Activated T-cell treated with anti-CD3 and anti-CD28 coated beads for 48 hours (primary cell): ENCODE measurements at regions not wholly inside any gene's neighbourhood (a gene's known extent, or its start where the extent isn't known, plus 50 kb on each side); places are given as distances from the start of the nearest gene placed in this dataset.

Experiments used
- DNase-seq: peaks from one replicate; pipeline ENCODE4 v3.0.0-alpha.2; 2020; ENCODE audit warnings: low read depth

DNA sequence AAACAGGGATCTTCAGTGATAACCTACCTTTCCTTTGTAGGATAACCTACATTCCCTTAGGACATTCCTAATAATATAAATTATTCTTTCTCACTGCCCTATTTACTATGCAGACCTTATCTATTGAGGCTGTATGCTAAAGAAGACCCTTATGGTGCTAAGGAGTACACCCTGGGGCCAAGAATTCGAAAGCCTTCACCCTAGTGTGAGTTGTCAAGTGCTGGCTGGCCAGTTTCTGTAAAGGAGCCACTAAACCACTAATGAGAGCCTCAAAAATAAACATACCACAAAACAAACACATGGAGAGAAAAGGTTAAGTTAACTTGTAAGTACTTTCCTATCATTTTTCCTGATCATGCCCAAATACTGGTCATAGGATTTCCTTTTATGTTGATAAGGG is 315.0 kb upstream of the CAMK1G start:
- no peak for DNase-seq

DNA sequence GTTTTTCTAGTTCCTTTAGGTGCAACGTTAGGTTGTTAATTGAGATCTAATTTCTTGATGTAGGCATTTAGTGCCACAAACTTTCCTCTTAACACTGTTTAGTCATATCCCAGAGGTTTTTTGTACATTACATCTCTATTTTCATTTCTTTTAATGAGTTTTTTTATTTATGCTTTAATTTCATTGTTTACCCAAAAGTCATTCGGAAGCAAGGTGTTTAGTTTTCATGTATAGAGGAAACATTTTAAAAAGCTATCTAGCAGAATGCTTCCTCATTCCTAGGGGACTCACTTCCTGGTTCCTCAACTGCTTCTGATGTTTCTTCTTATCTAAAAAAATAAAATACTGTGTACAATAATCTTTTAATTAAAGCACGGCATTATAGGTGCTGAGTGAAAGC is 307.2 kb upstream of the CAMK1G start:
- no peak for DNase-seq

DNA sequence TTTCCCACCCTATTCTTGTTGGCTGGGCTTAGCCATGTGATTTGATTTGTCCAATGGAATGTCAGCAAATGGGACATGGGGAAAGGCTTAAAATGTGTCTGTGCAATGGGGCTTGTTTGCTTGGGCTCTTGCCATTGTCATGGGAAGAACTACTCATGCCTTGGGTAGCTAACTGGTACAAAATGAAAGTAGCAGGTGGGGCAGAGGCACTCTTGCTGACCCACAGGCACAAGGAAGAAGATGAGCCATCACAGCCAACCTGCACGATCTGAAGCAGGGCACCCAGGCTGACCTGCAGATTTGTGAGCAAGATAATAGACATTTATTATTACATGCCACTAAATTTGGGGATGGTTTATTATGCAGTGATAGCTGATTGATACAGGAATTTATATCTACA is 305.9 kb upstream of the CAMK1G start:
- no peak for DNase-seq

DNA sequence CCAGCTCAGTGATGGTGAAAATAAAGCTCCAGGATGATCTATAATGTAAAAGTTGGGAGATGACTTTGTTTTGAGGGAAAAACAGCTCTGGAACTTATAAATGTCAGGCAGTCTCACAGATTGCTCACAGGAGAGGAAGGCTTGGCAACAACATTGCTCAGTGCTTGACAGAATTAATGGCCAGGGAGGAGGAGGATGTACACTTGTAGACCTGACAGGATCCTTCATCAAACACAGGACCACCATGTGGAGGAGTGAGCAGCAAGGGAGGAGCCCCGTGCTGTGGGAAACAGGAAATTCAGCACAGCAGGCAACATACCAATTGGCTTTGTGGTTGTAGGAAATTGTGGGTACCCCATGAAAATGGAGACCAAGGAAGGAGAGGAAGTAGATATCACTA is 291.8 kb upstream of the CAMK1G start:
- DNase-seq = no peak

DNA sequence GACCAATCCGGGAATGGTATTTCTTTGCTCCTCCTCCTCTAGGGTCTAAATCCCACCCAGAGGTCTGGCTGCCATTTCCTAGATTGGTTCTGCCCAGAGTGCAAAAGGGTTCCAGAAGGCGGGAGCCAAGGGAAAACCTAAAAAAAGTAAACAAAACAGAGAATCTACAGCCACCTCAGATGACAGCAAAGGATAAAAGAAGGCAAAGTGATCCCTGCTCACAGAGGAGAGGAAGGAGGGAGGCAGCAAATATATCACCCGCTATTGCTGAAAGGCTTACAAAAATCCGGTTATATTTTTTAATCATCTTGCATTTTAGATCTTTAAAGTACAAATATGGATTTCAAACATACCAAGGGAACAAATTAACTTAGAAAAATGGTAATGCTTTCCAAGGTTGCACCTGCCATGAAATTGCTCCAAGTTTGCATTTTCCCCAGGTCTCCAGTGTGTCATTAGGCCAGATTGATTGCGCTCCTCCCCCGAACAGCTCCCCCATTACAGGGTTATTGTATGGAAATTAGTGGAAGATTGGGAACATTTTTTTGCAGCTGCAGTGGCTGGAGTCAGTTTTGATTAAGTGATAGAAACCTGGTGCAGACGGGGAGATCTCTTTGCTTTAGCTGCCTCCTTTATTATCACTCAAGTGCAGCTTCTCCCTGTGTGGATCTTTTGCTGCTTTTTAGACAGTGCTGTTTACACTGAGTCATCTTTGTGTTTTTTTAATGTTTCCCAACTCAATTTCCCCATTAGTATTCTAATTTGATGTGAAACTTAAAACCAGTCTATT is 280.5 kb upstream of the CAMK1G start:
- DNase-seq = no peak

DNA sequence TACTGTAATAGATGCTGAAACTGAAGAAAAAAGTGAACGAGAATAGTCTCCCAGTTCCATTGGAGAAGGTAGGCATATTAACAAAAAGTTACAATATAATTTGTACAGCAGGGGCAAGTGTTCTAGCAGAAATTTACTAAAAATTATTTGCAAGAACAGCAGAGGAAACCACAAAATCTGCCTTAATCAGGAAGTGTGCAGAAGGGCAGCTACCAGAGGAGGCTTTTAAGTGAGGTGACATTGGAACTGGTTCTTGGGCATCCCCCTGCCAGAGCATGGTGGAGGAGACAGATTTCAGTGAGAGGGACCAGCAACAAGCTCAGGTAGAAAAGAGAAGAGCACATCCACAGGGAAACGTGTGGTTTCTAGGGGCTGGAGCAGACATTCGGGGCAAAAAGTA is 279.3 kb upstream of the CAMK1G start:
- DNase-seq = no peak

DNA sequence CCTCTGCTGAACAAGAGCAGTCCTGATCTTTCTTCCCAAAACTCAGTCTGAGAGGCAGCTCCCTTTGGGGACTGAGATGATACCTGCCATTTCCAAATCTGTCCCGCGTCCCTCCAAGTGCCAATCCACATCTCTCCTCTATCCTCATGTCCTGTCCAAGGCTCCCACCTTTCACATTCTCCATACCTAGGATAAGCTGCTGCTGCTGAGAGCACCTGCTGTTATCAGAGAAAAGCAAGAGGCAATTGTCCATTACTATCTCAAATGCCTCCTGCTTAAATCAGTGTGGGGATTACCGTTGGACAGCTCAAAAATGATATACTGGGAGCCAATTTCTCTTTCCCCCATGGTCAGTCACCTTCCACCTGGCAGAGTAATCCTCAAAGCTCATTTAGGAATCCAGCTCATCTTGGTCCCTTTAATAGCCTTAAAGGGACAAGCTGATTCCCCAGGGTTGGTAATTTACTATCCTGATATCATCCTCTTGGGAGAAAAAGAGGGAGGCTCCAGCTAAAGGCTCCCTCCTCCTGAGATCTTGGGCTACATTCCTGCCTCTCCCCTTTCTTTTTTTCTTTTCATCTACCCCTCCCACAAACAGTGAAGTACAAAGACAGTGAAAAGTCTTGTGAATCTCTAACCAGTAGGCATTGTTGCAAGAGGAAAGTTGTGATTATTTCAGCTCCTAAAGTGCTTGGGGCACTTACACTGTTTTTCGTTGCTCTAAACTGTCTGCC is 278.1 kb upstream of the CAMK1G start:
- no peak for DNase-seq

DNA sequence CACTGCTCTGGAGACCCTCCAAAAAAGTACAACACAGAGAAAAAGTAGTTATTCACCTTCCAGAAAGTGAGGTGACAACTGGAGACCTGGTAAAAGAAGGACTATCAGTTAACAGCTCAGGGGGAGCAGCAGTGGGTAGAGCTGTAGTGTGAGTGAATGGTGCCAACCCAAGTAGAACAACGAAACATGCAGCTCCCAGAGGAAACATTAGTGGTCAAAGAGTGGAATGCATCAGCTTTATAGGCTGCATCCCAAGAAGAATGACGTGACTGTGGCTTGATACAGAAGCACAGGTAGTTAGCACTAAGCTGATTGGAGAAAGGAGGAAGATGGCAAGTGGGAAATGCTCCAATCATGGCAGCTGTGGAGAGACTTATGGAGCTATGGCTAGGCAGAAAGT is 275.7 kb upstream of the CAMK1G start:
- DNase-seq = no peak

DNA sequence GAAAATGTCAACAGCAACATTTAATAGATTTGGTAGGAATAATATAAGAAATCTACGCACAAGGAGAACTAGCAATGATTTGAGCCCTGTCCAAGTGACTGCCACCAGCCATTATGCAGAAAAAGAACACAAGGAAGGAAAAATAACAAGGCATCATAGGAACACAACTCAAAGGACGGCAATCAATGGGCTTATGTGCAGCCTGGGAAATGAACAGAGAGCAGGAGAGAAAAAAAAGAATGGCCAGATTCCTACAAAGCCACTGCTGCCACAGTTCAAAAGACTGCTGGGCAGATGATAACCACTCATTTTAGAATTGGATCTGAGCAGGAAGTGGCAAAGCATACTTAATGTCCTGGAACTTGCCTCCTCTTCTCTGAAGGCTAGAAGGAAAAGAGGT is 274.3 kb upstream of the CAMK1G start:
- DNase-seq = no peak

DNA sequence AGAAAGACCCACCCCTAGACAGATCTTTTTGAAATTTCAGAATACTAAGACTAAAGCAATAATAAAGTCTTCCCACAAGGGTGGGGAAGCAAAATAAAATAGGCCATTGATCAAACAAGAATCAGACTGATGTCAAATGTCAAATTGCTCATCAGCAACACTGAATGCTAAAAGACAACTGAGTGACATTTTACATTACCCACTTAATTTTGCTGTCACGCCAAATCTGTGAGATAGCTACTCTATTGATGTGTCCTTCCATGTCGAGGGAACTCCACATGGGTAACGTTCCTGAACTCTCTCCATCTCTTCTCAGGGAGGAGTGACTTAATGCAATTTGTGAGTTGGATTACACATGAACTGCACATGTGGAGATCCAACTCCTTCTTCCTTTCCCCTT is 271.7 kb upstream of the CAMK1G start:
- DNase-seq = no peak

DNA sequence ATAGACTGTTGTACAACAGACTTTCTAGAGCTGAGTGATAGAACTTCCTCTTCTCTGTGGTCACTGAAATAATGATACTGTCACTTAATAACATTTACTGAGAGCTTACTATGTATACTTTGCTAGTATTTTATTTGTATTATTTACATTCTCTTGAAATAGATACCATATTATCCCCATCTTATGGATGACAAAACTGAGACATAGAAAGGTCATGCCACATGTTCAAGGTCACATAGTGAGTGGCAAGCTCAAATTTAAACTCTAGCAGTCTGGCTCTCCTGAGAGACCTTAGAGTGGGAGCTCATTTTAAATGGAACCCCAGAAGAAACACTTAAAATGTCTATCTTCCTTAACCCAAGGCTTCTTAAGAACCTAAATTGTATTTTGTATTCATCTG is 266.6 kb upstream of the CAMK1G start:
- no peak for DNase-seq

DNA sequence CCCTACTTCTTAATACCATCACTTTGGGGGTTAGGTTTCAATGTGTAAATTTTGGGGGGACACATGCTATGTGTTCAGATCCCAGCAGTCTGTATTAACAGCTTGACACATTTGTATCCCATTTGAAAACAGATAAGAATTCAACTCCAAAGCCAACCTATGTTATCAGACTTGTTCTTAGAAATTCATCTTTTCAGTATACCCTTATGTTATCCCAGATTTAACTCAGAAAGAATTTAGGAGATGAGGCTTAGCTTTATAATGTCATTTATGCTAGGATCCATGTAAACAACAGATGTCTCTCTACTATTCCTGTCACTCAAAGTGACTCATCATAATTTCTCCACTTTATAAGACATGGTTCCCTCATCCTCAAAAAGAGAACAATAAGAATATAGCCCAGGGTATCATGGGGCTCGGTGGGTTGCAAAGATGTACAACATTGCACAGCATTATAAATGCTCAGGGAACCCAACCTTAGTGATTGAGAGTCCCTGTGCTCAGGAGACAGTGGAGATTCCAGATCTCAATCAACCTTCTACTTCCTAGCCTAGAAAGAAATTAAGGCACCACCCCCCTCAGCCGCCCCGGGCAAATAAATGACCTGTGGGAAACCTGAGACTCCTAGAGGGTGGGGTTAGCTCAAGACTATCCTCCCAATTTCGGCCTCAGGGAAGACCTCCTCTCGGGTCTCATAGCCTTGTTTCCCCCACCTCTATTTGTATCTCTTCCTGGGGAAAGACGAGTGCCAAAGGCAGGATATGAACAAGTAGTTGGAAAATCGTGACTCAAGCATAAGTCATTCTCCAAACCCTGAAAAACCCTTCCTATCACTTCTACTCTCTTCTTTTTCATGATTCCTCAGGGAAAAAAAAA is 265.1 kb upstream of the CAMK1G start:
- DNase-seq = no peak

DNA sequence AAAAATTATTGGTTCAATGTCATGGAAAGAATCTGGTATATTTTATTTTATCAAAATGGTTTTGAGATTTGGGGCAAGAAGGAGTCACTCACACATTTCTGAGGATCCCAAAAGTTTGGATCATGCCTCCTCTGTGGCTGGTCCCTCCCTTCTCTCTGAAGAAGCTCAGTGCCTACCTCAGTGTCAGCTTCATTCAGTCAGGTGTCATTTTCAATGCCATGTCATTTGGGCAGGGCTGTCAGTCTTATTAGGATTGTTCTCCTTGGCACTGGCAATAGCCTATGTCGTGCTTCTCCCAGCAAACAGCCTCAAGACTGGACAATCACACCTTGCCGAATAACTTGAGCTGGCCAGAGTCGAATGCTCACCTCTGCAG is 264.5 kb upstream of the CAMK1G start:
- DNase-seq = no peak

DNA sequence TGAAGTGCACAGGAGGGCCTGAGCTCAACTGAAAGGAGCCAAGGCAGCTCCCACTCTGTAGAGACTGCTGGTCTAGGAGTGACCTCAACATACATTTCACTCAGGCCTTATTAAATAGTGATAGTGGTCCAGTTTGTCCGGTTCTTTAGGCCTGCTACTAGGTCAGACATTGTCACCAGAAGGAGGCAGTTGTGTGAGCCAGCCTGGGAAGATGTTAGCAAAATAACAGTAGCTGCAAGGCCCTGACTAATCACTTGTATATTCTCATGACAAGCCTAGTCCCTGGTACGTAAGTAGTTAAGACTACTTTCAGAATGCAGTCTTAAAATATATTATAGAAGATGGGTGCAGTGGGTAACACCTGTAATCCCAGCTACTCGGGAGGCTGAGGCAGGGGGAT is 264.0 kb upstream of the CAMK1G start:
- DNase-seq = no peak

DNA sequence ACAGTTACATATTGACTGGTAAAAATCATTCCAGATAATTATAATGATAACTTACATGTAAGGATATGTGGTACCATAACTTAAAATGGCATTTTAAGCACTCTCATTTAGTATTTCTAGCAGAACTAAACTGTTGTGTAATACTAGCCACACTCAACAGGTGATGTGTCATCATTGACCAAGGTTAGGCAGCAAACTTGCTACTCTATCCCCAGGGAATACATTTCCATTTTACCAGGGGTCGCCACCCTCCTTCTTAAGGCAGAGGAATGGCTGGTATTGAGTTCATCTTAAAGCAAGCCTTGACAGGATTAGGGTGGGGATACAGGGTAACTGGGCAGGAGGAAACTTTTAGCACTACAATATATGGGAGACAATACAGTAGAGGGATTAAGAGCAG is 259.8 kb upstream of the CAMK1G start:
- no peak for DNase-seq

DNA sequence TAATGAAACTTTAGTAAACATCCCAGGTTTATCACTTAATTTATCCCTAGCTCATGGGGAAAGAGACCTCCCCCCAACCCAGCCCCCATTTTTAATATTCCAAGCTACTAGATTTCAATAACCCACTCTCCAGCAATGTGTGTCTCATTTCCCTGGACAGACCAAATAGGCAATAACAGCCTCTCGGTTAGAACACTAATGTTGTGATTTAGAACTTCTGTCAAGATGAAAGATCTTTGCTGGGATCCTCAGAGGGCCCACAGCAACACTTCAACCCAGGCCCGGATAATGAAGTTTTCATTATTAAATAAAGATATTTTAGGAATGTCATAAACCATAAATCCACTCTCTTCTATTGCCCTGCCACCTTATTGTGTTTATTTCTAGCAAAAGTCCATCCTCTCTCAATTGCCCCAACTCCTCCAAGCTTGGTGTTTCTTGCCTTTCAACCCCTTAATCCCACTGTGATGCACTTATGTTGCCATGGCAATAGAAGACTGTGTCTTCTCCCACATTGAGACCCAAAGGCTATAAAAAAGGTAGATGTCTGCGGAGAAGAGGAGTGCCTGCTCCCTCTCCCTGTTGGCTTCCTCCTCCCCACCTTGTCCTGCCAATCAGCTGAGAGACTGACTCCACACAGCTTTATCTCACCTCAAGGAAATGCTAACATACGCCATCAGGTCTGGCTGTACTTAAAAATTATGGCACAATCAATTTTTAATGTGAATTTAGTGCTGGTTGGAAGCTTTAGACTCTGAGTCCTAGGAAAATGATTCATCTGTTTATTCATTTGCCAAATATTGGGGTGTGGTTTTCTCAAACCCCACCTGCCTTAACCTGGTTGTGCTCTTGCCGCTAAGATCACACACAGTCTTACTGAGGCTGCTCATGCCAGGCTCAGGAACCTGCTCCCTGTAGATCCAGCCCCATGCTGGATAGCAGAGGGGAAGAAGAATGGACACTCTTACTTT is 258.3 kb upstream of the CAMK1G start:
- DNase-seq = no peak

DNA sequence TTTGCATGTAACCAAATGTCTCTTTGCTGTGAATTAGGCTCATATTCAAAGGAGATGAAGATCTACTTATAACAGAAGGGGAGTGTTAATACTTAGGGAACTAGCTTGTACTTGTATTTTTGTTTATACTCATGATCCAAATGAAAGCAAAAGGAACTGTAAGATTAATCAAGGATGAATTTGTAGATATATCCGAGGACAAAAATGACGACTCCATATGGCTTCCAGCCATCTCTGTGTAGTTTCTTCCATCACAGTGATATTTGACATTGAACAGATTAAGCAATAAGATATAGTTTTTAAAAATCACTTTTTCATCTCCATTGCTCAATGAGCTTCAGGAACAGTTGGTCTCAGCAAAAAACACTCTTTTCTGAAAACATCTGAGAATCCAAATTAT is 257.4 kb upstream of the CAMK1G start:
- DNase-seq = no peak

DNA sequence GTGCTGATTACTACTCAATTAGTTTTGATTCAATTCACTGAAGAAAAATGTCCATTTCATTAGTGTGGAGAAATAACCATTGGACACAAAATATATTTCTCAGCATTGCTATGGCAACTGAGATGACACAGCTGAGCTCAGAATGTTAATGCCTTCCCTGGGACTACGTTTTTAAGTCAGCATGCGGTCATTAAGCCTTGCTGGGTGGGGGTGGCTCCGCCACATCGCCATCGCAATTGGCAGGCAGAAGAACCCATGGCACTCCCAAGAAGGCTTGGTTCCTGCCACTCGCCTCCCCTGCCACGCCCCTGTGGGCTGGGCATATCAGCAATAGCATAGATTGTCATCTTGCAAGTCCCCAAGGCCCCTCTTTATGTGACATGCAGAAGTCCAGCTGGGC is 256.7 kb upstream of the CAMK1G start:
- no peak for DNase-seq

DNA sequence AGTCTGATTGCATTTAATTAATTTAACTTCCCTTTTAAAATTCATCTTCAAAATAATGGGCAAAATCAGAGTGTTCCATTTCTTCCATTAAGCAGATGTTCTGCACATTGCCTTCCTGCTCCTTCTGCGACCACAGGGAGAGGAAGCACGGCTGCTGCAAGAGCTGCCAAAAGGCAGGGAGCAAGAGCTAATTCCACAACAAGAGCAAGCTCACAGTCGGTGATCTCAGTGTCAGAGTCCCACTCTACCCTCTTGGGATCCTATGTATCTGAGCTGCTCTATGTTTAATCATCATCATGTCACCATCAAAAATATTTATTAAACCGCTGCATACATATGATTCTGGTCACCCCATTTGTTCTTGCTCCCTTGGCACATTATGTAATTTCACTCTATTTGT is 255.3 kb upstream of the CAMK1G start:
- no peak for DNase-seq

DNA sequence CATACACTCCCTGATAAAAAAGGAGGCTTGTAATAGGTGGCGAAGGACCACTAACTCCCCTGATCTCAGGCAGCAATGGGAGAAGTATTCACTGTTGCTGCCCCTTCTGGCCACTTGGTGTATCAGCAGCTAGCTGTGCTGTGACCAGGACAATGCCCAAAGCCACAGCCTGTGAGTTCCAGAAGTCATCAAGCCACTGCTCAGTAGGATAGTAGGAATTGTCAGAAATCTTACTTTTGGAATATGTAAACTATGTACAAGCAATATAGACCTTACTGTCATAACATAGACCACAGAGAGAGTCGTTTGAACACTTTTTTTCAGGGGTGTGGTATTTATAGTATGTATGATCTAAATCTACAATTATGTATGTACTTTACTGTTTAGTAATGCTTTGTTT is 248.3 kb upstream of the CAMK1G start:
- no peak for DNase-seq

DNA sequence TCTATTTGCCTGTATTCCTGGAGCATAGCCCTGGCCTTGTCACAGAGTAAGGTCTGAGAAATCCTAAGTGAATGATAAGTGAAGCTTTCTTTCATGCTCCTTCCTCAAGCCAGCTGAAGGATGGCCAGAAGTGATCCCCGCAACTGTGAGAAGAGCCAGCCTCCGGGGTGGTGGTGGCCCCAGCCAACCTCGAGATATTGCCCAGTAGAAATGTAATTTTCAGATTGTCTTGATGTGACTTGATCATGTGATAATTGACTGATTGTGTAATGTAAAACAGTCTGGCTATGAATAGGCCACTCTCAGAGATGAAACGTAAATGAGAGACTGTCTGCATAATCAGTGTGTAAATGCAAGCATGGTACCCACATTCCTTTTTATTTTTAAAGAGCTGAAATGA is 242.4 kb upstream of the CAMK1G start:
- DNase-seq = no peak
